Osteocyte (in vitro differentiated cells): ENCODE measurements at regions not wholly inside any gene's neighbourhood (a gene's known extent, or its start where the extent isn't known, plus 50 kb on each side); places are given as distances from the start of the nearest gene placed in this dataset.
A peak's percentile ranks its signal among the peaks of the same experiment; 100 is the strongest.

Source experiments
- DNase-seq: peaks from one replicate; pipeline ENCODE4 v3.0.0; 2021; ENCODE audit warnings: mixed read lengths; ENCODE audit not compliant: unreplicated experiment; ENCODE audit errors: extremely low spot score
- H3K27ac Mint-ChIP-seq: one replicate; pipeline ENCODE4 v1.8.0; 2021; ENCODE audit warnings: mild to moderate bottlenecking, mixed read lengths; ENCODE audit not compliant: unreplicated experiment
- H3K27me3 Mint-ChIP-seq: one replicate; pipeline ENCODE4 v1.8.0; 2021; ENCODE audit warnings: mixed read lengths; ENCODE audit not compliant: unreplicated experiment
- H3K36me3 Mint-ChIP-seq: one replicate; pipeline ENCODE4 v1.8.0; 2021; ENCODE audit warnings: mixed read lengths; ENCODE audit not compliant: unreplicated experiment
- H3K4me1 Mint-ChIP-seq: one replicate; pipeline ENCODE4 v1.8.0; 2021; ENCODE audit warnings: mixed read lengths; ENCODE audit not compliant: unreplicated experiment
- H3K4me3 Mint-ChIP-seq: one replicate; pipeline ENCODE4 v1.8.0; 2021; ENCODE audit warnings: mild to moderate bottlenecking, moderate library complexity, mixed read lengths; ENCODE audit not compliant: unreplicated experiment
- H3K9me3 Mint-ChIP-seq: one replicate; pipeline ENCODE4 v1.8.0; 2021; ENCODE audit warnings: mixed read lengths; ENCODE audit not compliant: unreplicated experiment
- TF ChIP-seq, protein P1 (sequence below): fragments of 200-600 bp; sonication (generic); IDR thresholded peaks from 2 replicates; pipeline ENCODE4 v1.5.0; 2021; ENCODE audit warnings: antibody characterized with exemption, mild to moderate bottlenecking, moderate library complexity

DNA sequence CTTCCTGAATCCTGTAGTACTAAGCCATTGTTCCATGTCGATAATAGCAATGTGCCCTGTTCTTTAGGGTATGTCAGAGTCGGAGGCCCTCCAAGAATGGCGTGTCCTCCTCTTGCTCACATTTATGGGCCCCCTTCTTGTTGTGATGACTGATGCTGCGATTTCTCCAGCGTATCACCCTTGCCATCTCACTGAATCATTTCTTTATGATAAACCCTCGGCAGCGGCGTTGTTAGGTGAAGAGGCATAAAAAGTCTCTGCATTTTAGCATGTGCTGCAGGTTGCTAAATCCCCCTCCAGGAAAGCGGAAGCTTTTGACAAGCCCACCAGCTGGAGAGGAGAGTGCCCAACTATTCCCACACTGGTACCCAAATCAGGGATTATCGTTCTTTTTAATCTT is 1045.3 kb downstream of the BRD1 start:
- DNase-seq, result peak; percentile 51
- H3K36me3 Mint-ChIP-seq, result no peaks in the 10 kb centered on the region
- H3K27me3 Mint-ChIP-seq, result no peaks in the 10 kb centered on the region
- peaks cover 10% of the 10 kb centered on the region for H3K9me3 Mint-ChIP-seq
- H3K4me3 Mint-ChIP-seq, result no peak overlapping the region
- no peak overlapping the region for H3K27ac Mint-ChIP-seq
- H3K4me1 Mint-ChIP-seq, result no peaks in the 10 kb centered on the region
- TF ChIP-seq, protein P1, sequence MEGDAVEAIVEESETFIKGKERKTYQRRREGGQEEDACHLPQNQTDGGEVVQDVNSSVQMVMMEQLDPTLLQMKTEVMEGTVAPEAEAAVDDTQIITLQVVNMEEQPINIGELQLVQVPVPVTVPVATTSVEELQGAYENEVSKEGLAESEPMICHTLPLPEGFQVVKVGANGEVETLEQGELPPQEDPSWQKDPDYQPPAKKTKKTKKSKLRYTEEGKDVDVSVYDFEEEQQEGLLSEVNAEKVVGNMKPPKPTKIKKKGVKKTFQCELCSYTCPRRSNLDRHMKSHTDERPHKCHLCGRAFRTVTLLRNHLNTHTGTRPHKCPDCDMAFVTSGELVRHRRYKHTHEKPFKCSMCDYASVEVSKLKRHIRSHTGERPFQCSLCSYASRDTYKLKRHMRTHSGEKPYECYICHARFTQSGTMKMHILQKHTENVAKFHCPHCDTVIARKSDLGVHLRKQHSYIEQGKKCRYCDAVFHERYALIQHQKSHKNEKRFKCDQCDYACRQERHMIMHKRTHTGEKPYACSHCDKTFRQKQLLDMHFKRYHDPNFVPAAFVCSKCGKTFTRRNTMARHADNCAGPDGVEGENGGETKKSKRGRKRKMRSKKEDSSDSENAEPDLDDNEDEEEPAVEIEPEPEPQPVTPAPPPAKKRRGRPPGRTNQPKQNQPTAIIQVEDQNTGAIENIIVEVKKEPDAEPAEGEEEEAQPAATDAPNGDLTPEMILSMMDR, result no peak

- H3K36me3 Mint-ChIP-seq, result no peaks in the 10 kb centered on the region
- H3K27ac Mint-ChIP-seq, result no peak overlapping the region
- H3K4me1 Mint-ChIP-seq, result no peaks in the 10 kb centered on the region
- peaks cover 12% of the 10 kb centered on the region for H3K9me3 Mint-ChIP-seq
- H3K4me3 Mint-ChIP-seq, result no peak overlapping the region
- peak; percentile 63 for DNase-seq
- TF ChIP-seq, protein P1, result no peak
- no peaks in the 10 kb centered on the region for H3K27me3 Mint-ChIP-seq
Measured at GRCh38 chr22:48781868-48782267, 1045.8 kb downstream of the BRD1 start.

GRCh38 chr22:48781391-48781790 is 1046.3 kb downstream of the BRD1 start:
- peak; percentile 64 for DNase-seq

DNA sequence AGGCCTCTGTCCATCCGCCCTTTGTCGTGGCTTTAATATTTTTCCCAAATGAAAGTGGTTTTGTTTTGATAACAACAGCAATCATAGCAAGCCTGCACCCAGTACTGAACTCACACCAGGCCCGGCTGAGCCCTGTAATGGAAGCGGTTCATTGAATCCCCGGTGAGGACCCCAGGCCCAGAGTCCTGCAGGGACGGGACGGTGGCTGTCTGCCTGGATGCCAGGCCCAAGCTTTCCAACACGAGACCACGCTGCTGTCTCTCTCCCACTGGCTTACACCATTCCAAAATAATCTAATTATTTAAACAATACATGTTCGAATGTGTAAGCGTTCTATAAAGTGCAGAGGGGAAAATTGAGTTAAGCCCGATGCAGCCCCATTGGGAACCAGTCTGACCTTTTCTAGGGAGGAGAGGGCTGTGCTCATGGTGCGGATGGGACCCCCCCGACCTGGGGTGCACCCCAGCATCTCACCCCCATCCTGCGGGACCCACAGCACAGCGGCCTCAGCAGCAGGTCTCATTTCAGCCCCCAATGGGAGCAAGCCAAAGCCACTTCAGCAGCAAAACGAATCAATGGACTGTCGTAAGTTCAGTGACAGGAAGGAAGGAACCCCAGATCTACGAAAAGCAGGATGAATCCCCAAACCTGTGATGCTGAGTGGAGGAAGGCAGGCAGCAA is 1046.9 kb downstream of the BRD1 start:
- no peaks in the 10 kb centered on the region for H3K36me3 Mint-ChIP-seq
- TF ChIP-seq, protein P1, result no peak
- H3K9me3 Mint-ChIP-seq, result peaks cover 21% of the 10 kb centered on the region
- peak; percentile 63 for DNase-seq
- H3K4me1 Mint-ChIP-seq, result no peaks in the 10 kb centered on the region
- no peak overlapping the region for H3K4me3 Mint-ChIP-seq
- H3K27ac Mint-ChIP-seq, result no peak overlapping the region
- H3K27me3 Mint-ChIP-seq, result no peaks in the 10 kb centered on the region

More at GRCh38 chr22:48781391-48781790, 1046.3 kb downstream of the BRD1 start:
- Mint-ChIP-seq H3K9me3 (peaks cover 16% of the 10 kb centered on the region), H3K36me3 (no peaks in the 10 kb centered on the region), H3K4me3 (no peak overlapping the region), H3K27me3 (no peaks in the 10 kb centered on the region), H3K4me1 (no peaks in the 10 kb centered on the region), H3K27ac (no peak overlapping the region)
- TF ChIP-seq, protein P1, result no peak

DNA sequence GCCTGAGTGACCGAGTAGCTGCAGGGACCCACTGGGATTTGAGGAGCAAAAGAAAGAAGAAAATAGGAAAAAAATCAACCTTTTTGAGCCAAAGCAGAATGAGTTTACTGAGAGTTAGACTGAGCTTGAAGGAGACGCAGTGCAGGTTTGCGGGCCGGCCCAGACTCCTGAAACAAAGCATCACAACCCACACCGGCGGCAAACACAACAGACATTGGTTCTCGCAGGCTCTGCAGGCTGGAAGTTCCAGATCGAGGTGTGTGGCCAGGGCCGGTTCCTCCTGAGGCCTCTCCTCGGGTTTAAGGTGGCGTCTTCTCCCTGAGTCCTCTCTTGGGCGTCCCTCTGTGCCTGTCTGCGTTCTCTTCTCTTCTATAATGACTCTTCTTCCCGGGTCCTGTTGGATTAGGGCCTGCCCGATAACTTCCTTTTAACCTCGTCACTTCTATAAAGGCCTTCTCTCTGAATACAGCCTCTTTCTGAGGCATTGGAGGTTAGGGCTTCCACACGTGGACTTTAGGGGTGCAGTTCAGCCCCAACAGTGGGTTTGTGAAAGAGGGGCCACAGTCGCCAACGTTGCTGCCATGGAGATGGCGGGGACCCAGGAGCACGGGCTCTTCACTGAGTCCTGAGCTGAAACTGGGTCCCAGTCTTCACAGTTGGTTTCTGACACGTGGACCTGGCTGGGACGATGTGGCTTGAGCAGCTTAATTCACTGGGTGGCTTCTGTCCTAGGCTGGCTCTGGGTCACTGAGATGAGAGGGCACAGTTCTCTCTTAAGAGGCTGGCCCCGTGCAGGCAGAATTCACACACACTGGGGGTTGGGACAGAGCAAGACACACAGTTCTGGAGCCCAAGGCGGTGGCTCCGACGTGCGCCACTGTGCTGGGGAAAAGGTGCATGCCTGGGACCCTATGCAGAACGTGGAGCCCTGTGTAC is 1047.7 kb downstream of the BRD1 start:
- H3K27ac Mint-ChIP-seq, result no peak overlapping the region
- DNase-seq, result peak; percentile 73
- H3K36me3 Mint-ChIP-seq, result no peaks in the 10 kb centered on the region
- no peaks in the 10 kb centered on the region for H3K4me1 Mint-ChIP-seq
- peaks cover 24% of the 10 kb centered on the region for H3K9me3 Mint-ChIP-seq
- TF ChIP-seq, protein P1, result no peak
- no peak overlapping the region for H3K4me3 Mint-ChIP-seq
- no peaks in the 10 kb centered on the region for H3K27me3 Mint-ChIP-seq
